ENCODE measurements at regions not wholly inside any gene's neighbourhood (a gene's known extent, or its start where the extent isn't known, plus 50 kb on each side); places are given as distances from the start of the nearest gene placed in this dataset.

DNA sequence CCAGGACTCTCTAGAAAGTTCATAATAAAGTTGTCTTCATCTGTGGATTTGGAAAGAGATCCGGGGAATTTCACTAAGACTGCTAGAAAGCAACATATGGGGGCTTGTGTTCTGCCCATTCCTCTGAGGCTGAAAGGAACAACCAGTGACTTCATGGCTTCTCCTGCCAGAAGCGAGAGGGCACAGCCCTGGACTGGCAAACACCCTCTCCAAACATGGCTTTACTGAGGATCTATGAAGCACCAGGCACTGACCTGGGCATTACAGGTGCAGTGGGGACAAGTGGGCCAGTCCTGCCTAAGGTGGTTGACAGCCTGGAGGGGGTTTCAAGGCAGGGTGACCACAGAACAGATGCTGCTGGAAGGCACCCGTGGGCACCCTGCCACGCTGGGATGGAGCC is 185.8 kb upstream of the GPR26 start:
- Mint-ChIP-seq H3K27me3 (peaks cover 49% of the 10 kb centered on the region), H3K9me3 (no peaks in the 10 kb centered on the region)

DNA sequence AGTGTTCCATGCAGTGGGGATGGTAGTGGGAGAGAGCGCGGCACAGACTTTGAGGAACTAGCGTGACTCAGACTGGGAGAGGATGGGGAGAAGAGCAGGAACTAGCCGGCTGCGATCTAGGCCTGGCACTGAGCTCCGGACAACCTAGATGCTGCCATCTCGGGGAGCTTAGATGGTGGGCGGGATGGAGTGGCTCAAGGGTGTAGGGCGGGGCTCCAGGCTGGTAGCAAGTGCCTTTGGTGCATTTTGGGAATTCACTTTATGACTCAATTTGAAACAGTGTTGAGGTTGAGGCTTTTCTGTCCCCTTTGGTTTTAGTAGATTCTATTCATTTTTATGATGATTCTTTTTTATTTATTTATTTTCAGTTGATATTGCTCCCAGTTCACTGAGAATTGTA is 185.3 kb upstream of the GPR26 start:
- no peak overlapping the region for H3K4me3 Mint-ChIP-seq
- no peaks in the 10 kb centered on the region for H3K9me3 Mint-ChIP-seq
- DNase-seq (no peak), ATAC-seq (no peak)
- peaks cover 49% of the 10 kb centered on the region for H3K27me3 Mint-ChIP-seq
- H3K27ac Mint-ChIP-seq = no peak overlapping the region
- no peaks in the 10 kb centered on the region for H3K4me1 Mint-ChIP-seq

More for the DNA sequence above, 185.8 kb upstream of the GPR26 start:
- no peak for DNase-seq
- Mint-ChIP-seq H3K27ac (peak overlapping the region in 1 of 2 donors; percentile 5), H3K4me1 (no peaks in the 10 kb centered on the region), H3K4me3 (no peak overlapping the region)
- no peak for ATAC-seq

GRCh38 chr10:123484722-123485121 is 181.4 kb upstream of the GPR26 start:
- no peak for DNase-seq
- Mint-ChIP-seq H3K27me3 (peaks cover 37% of the 10 kb centered on the region), H3K4me3 (no peak overlapping the region), H3K9me3 (no peaks in the 10 kb centered on the region), H3K27ac (no peak overlapping the region), H3K4me1 (no peaks in the 10 kb centered on the region)
- no peak for ATAC-seq

DNA sequence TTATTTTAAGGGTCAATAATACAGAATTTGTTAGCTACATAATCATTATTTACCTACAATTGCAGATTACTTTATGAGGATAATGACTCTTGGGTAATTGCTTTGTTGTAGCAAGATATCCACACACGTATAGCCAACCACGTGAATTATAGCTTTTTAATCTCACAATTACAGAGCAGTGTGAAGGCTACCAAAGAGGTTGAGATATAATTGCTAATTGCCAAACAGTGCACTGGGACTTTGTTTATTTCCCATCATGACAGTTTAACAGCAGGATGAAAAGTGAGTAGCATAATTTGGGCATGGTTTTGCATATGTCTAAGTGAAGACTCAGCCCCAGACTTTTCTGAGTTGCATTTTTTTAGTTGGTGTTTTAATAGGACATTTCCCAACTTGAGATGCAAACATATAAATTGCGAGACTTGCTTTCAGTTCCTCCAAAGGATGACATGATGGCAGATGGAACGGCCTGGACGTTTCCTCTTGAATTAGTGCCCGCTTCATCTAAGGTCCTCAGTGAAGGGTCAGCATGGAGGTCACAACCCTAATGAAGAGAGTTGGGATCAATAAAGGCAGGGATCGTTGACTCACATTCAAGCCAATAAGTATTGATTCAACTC is 180.7 kb upstream of the GPR26 start:
- ATAC-seq = no peak
- Mint-ChIP-seq H3K27ac (no peak overlapping the region), H3K9me3 (no peaks in the 10 kb centered on the region), H3K4me1 (no peaks in the 10 kb centered on the region), H3K27me3 (peaks cover 33% of the 10 kb centered on the region), H3K4me3 (no peak overlapping the region)
- no peak for DNase-seq

DNA sequence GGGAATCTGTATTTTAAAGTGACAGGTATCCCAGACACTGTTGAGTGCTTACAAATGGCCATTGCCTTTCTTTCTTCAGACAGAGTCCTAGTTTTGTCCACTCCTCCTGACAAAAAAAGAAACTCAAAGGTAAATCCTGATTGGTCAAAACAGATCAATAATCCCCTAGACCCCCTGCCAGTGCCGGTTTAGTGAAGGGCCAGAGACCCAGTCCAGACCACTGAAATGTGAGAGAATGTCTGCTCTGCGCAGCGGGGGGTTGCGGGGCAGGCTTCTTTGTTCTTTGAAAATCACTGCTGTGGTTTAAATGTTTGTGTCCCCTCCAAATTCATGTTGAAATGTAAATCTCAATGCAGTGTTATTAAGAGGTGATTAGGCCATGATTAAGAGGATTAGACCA is 177.7 kb upstream of the GPR26 start:
- peaks cover 38% of the 10 kb centered on the region for H3K27me3 Mint-ChIP-seq
- no peak overlapping the region for H3K4me3 Mint-ChIP-seq
- ATAC-seq (no peak), DNase-seq (no peak)
- no peak overlapping the region for H3K27ac Mint-ChIP-seq
- H3K4me1 Mint-ChIP-seq = no peaks in the 10 kb centered on the region
- no peaks in the 10 kb centered on the region for H3K9me3 Mint-ChIP-seq

- Mint-ChIP-seq H3K27me3 (peaks cover 38% of the 10 kb centered on the region), H3K4me1 (no peaks in the 10 kb centered on the region), H3K4me3 (no peak overlapping the region), H3K27ac (no peak overlapping the region), H3K9me3 (no peaks in the 10 kb centered on the region)
- no peak for ATAC-seq
- DNase-seq = no peak
Measured at GRCh38 chr10:123491364-123491763, 174.8 kb upstream of the GPR26 start.

- Mint-ChIP-seq H3K4me1 (no peaks in the 10 kb centered on the region), H3K27ac (no peak overlapping the region), H3K4me3 (no peak overlapping the region), H3K9me3 (no peaks in the 10 kb centered on the region), H3K27me3 (peaks cover 38% of the 10 kb centered on the region)
- ATAC-seq (no peak), DNase-seq (no peak)
Measured at GRCh38 chr10:123492016-123492415, 174.1 kb upstream of the GPR26 start.

- H3K4me3 Mint-ChIP-seq = no peak overlapping the region
- ATAC-seq = peak; percentile 37
- peaks cover 38% of the 10 kb centered on the region for H3K27me3 Mint-ChIP-seq
Measured at GRCh38 chr10:123494301-123494808, 171.8 kb upstream of the GPR26 start.

DNA sequence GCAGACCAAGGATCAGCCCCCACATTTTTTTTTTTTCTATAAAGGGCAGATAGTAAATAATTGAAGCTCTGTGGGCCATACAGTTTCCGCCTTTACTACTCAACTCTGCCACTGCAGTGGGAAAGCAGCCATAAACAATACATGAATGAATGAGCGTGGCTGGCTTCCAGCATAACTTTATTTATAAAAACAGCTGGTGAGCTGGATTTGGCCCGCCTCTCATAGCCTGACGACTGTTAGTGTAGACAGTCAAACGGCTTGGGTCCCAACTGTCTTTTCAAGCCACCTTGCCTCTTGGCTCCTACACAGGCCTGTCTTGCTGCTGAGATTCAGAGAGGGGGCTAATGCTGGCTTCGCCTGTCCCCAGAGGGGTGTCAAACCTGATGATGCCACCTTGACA is 169.8 kb upstream of the GPR26 start:
- ATAC-seq = no peak
- Mint-ChIP-seq H3K4me3 (no peak overlapping the region), H3K9me3 (no peaks in the 10 kb centered on the region), H3K27me3 (peaks cover 35% of the 10 kb centered on the region), H3K4me1 (no peaks in the 10 kb centered on the region), H3K27ac (no peak overlapping the region)
- no peak for DNase-seq

More at GRCh38 chr10:123494301-123494808, 171.8 kb upstream of the GPR26 start:
- Mint-ChIP-seq H3K27ac (no peak overlapping the region), H3K9me3 (no peaks in the 10 kb centered on the region), H3K4me1 (no peaks in the 10 kb centered on the region)
- DNase-seq = no peak

DNA sequence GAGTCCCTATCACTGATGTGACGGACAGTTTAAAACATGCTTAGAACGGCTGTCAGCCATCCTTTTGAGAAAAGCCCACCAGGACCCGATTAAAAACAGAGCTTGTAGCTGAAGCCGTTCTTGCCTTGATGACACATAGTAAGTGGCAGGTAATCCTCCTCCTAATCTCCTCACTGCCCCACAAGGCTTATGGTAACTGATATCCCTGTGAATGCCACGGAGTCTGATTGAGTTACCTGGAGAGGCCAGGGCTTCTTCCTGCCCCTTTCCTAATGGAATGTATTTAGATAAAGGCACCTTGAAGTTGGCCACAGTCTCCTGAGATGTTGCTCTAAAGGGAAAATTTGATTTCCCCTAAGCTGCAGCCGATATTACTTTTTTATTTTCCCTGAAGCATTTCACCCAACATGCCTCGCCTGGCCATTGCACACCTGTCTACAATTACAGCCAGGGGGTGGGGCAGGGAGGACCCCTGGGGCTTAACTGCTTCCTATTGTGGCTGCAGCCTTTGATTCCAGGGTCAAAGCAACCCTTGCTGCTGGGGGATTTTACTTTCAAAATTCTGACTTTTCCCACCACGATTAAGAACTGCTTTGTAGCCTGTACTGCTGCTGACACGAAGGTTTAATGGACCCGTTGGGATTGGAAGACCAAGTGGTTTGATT is 169.0 kb upstream of the GPR26 start:
- H3K27me3 Mint-ChIP-seq = peaks cover 35% of the 10 kb centered on the region
- H3K9me3 Mint-ChIP-seq = no peaks in the 10 kb centered on the region
- H3K27ac Mint-ChIP-seq = no peak overlapping the region
- no peak for ATAC-seq
- no peaks in the 10 kb centered on the region for H3K4me1 Mint-ChIP-seq
- no peak overlapping the region for H3K4me3 Mint-ChIP-seq
- DNase-seq = no peak

- Mint-ChIP-seq H3K27me3 (peaks cover 19% of the 10 kb centered on the region), H3K9me3 (no peaks in the 10 kb centered on the region), H3K27ac (no peak overlapping the region), H3K4me3 (no peak overlapping the region), H3K4me1 (no peaks in the 10 kb centered on the region)
- DNase-seq = no peak
- no peak for ATAC-seq
Measured at GRCh38 chr10:123500110-123500509, 166.0 kb upstream of the GPR26 start.

GRCh38 chr10:123501148-123501547 is 165.0 kb upstream of the GPR26 start:
- DNase-seq (no peak), ATAC-seq (no peak)
- Mint-ChIP-seq H3K4me3 (no peak overlapping the region), H3K9me3 (no peaks in the 10 kb centered on the region), H3K27me3 (peaks cover 13% of the 10 kb centered on the region), H3K4me1 (no peaks in the 10 kb centered on the region), H3K27ac (no peak overlapping the region)

DNA sequence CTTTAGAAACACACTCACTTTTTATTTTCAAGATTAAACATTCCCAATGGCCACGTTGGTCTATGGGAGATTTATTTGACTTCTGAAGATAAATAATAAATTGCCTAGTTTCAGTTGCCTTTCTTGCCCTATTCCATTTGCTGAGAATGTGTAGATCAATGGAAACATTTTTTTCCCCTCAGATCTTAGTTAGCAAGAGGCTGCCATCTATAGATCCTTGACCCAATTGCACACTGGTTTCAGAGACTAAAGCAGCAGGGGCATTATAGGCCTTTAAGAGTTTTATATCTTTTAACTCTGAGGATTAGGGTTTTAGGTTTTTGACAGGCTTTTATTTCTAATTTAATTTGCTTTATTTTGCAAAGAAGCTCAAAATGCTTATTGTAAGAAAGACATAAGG is 163.2 kb upstream of the GPR26 start:
- Mint-ChIP-seq H3K9me3 (no peaks in the 10 kb centered on the region), H3K27ac (no peak overlapping the region), H3K4me1 (no peaks in the 10 kb centered on the region), H3K27me3 (peaks cover 13% of the 10 kb centered on the region), H3K4me3 (no peak overlapping the region)
- no peak for DNase-seq
- no peak for ATAC-seq

GRCh38 chr10:123506455-123506854 is 159.7 kb upstream of the GPR26 start:
- Mint-ChIP-seq H3K9me3 (no peaks in the 10 kb centered on the region), H3K27me3 (peaks cover 15% of the 10 kb centered on the region), H3K4me1 (no peaks in the 10 kb centered on the region), H3K27ac (no peak overlapping the region), H3K4me3 (no peak overlapping the region)
- DNase-seq (no peak), ATAC-seq (no peak)

DNA sequence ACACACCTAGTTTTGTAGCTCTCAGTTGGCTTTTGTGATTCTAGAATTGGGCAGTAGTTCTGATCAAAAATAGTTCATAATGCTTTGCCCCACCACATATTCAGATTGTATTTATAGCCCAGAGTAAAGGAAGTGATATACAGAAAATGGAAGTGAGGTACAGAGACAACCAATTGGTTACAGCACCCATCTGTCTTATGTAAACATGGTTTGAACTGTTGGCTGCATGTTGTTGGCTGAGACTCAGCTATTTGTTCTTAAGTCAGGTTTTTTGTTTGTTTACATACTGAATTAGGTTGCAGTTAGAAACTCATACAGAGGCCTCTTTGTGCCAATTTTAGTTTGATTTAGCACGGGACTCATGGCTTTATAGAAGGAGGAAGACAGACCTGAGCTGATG is 158.9 kb upstream of the GPR26 start:
- Mint-ChIP-seq H3K9me3 (no peaks in the 10 kb centered on the region), H3K4me3 (no peak overlapping the region), H3K27ac (no peak overlapping the region), H3K4me1 (no peaks in the 10 kb centered on the region), H3K27me3 (peaks cover 7% of the 10 kb centered on the region)
- DNase-seq (no peak), ATAC-seq (no peak)

DNA sequence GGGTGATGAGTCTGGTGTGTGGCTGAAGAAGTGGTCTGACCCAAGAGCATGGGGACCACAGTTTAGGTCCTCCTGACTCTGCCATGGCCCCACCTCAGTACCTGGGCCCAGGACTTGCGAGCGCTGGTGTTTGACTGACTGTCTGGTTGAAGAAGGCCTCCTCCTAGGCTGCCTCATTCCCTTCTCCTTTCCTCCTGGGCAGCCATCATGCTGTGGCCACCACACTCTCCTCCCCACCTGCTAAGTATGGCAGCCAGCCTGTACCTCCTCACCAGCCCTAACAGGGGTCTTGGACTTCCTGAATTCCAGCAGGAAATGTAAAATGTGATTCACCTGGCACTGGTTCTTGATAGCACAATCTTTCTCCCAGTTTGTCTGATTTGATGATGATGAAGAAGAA is 156.8 kb upstream of the GPR26 start:
- no peak for ATAC-seq

More for the DNA sequence above, 156.8 kb upstream of the GPR26 start:
- Mint-ChIP-seq H3K27me3 (peaks cover 6% of the 10 kb centered on the region), H3K27ac (peak overlapping the region in 1 of 2 donors; percentile 59), H3K9me3 (no peaks in the 10 kb centered on the region), H3K4me1 (no peaks in the 10 kb centered on the region), H3K4me3 (no peak overlapping the region)
- no peak for DNase-seq
